ENCODE measurements at regions not wholly inside any gene's neighbourhood (a gene's known extent, or its start where the extent isn't known, plus 50 kb on each side); places are given as distances from the start of the nearest gene placed in this dataset.
"Not testable (repeated sequence)": the region's sequence is repeated elsewhere in the genome, so short reads cannot be mapped to it uniquely, and the experiment has no call there.

DNA sequence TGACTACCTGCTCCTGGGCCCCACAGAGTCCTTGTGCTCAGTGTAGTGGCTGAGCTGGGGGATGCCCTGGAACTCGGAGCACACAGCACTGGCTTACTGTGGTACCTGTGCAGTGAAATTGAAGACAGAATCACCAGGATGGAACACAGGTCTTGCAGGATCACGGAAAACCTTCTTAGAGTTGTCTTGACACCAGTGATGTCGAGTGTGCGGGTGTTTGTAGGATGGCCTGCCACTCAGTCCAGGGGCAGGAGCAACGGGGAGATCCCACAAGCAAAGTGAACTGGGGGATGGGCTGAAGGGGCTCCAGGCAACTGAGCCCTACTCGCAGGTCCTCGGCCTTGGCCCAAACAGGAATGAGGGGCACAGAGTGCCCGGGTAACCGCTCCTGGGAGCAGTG, 122.2 kb upstream of the SERF1A start:
- intact Hi-C loops (cut with DNase I): not testable (repeated sequence)
- DNase-seq: peak in 3 of 10 donors; percentile 8 to 40 (median 14)

Data from posterior cingulate gyrus (tissue), 11 donors.